ENCODE measurements at regions not wholly inside any gene's neighbourhood (a gene's known extent, or its start where the extent isn't known, plus 50 kb on each side); places are given as distances from the start of the nearest gene placed in this dataset.

DNA sequence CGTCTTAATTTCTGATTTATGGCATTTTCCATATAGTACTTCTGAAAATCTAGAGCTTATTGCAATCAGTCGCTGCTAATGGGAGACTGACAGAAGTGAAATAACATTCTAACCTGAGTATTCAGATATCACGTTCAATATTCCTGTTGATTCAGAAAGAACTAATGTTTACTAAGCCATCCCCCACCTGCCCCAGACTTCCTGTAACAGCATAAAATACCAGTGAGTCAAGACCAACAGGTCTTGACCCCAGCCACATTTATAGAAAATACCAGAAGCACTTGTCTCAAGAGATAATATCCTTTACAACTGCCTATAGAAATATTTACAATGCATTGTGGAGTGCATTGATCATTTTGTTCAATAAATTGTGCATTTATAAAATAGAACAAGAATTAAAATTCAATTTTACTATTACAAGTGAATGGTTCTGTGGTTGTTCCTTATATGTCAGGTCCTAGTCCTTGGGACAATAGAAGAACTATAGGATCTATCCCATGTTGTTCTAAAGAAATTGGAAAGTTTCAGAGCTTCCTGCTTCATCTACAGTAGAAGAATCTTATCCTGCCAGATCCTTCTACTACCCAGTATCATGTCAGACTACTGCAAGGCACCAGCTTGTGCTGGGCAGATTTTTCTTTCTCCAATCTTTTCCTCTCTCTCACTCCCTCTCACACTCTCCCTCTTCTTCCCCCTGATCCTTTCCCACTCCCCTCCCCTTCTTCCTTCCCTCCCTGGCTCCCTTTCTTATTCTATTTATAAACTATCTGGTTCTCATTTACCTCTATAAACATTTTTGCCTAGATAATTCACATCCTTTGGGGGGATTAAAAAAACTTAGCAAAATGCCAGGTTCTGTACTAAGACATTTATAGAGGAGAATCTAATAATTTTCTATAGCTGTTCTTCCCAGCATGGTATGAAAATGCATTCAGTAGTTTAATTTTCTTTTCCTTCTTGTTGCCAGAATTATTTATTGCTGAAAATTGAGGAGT, 629.9 kb downstream of the DIAPH3 start:
- no peak for DNase-seq
- Histone ChIP-seq H3K4me1 (peaks cover 0 to 38% (median 15%) of the 10 kb centered on the region in 4 donors), H3K27me3 (no peaks in the 10 kb centered on the region), H3K36me3 (no peaks in the 10 kb centered on the region), H3K27ac (no peak overlapping the region), H3K9me3 (no peaks in the 10 kb centered on the region), H3K4me3 (no peak overlapping the region)
- WGBS, 2 donors: 76 to 82% methylated on average over 3 of the region's 3 CpGs
- intact Hi-C loops (cut with DNase I): no loop called here
- TF ChIP-seq, protein P1, sequence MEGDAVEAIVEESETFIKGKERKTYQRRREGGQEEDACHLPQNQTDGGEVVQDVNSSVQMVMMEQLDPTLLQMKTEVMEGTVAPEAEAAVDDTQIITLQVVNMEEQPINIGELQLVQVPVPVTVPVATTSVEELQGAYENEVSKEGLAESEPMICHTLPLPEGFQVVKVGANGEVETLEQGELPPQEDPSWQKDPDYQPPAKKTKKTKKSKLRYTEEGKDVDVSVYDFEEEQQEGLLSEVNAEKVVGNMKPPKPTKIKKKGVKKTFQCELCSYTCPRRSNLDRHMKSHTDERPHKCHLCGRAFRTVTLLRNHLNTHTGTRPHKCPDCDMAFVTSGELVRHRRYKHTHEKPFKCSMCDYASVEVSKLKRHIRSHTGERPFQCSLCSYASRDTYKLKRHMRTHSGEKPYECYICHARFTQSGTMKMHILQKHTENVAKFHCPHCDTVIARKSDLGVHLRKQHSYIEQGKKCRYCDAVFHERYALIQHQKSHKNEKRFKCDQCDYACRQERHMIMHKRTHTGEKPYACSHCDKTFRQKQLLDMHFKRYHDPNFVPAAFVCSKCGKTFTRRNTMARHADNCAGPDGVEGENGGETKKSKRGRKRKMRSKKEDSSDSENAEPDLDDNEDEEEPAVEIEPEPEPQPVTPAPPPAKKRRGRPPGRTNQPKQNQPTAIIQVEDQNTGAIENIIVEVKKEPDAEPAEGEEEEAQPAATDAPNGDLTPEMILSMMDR (IDR thresholded peaks at IDR 0.05): no peak
- TF ChIP-seq POLR2AphosphoS5 (IDR thresholded peaks at IDR 0.05) (no peak), EP300 (IDR thresholded peaks at IDR 0.05) (no peak), POLR2A (IDR thresholded peaks at IDR 0.05) (no peak)

DNA sequence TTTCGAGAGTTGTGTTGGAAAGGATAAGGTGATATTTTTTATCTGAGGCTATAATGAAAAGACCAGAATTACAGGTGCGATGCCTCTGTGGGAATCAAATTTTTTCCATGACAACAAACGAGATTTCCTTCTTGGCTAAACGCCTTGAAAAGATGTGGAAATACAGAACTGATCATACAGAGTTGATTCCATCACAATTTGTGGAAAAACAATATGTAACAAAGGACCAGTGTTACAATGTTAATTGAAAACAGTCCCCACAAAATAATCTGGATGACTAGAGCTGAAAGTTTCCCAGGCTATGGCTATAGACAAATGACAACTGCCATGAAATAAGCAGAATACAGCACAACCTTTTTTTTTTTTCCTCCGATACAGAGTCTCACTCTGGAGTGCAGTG, 628.9 kb downstream of the DIAPH3 start:
- no peak for TF ChIP-seq POLR2A (IDR thresholded peaks at IDR 0.05)
- TF ChIP-seq POLR2AphosphoS5 (IDR thresholded peaks at IDR 0.05): no peak
- TF ChIP-seq, protein P1 (IDR thresholded peaks at IDR 0.05): no peak
- no peak for TF ChIP-seq EP300 (IDR thresholded peaks at IDR 0.05)
- Histone ChIP-seq H3K4me1 (peaks cover 0 to 38% (median 15%) of the 10 kb centered on the region in 4 donors), H3K4me3 (no peak overlapping the region), H3K27ac (no peak overlapping the region), H3K36me3 (no peaks in the 10 kb centered on the region), H3K9me3 (no peaks in the 10 kb centered on the region), H3K27me3 (no peaks in the 10 kb centered on the region)
- DNase-seq: no peak
- intact Hi-C loops (cut with DNase I): no loop called here
- 74 to 86% methylated on average over 5 of the region's 5 CpGs for WGBS, 2 donors

DNA sequence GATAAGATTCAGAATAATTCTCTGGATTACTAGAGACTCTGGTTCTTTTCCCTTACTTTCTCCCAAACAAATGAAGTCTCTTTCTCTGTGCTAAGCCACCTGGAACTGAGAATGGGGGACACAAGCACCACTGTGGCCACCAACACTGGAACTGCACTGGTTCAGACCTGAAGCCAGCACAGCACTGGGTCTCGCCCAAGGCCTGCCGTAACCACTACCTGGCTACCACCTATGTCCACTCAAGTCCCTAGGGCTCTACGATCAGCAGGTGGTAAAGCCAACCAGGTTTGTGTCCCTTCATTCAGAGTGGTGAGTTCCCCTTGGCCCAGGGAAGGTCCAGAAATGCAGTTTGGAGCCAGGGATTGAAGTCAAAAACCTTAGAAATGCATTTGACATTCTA, 626.2 kb downstream of the DIAPH3 start:
- H3K4me3 ChIP-seq: no peak overlapping the region
- H3K36me3 ChIP-seq: no peaks in the 10 kb centered on the region
- H3K9me3 ChIP-seq: no peaks in the 10 kb centered on the region
- 92 to 94% methylated on average over 3 of the region's 3 CpGs for WGBS, 2 donors
- no peak for DNase-seq
- no peak for TF ChIP-seq POLR2AphosphoS5 (IDR thresholded peaks at IDR 0.05)
- TF ChIP-seq EP300 (IDR thresholded peaks at IDR 0.05): no peak
- TF ChIP-seq, protein P1 (IDR thresholded peaks at IDR 0.05): no peak
- TF ChIP-seq POLR2A (IDR thresholded peaks at IDR 0.05): no peak
- intact Hi-C loops (cut with DNase I): no loop called here
- H3K27ac ChIP-seq: no peak overlapping the region
- H3K27me3 ChIP-seq: no peaks in the 10 kb centered on the region
- H3K4me1 ChIP-seq: peaks cover 0 to 14% (median 3%) of the 10 kb centered on the region in 4 donors

DNA sequence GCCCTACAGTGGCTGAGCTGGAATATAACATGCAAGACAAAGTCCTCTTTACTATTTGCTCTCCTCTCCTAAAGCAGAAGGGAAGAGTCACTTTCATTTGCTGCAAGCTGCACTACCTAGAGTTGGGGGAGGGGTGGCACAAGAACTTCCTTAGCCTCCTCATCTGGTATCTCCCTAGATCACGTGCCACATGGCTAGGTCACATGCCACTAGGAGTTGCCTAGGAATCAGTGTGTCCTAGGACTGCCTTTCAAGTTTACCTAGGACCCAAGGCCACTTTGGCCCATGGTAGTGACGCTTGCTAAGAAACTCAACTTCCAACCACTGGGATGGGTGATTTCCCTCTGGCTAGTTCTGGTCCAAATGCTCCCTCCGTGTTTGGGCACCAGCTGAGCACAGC, 625.2 kb downstream of the DIAPH3 start:
- H3K4me3 ChIP-seq: no peak overlapping the region
- no peak for DNase-seq
- WGBS, 2 donors: 50 to 54% methylated on average over 3 of the region's 3 CpGs
- peaks cover 0 to 14% (median 3%) of the 10 kb centered on the region in 4 donors for H3K4me1 ChIP-seq
- no peaks in the 10 kb centered on the region for H3K27me3 ChIP-seq
- no peaks in the 10 kb centered on the region for H3K36me3 ChIP-seq
- intact Hi-C loops (cut with DNase I): no loop called here
- no peak overlapping the region for H3K27ac ChIP-seq
- TF ChIP-seq POLR2A (IDR thresholded peaks at IDR 0.05) (no peak), EP300 (IDR thresholded peaks at IDR 0.05) (no peak), POLR2AphosphoS5 (IDR thresholded peaks at IDR 0.05) (no peak)
- TF ChIP-seq, protein P1 (IDR thresholded peaks at IDR 0.05): no peak
- no peaks in the 10 kb centered on the region for H3K9me3 ChIP-seq

All from sigmoid colon (tissue), 6 donors.